ENCODE measurements at regions not wholly inside any gene's neighbourhood (a gene's known extent, or its start where the extent isn't known, plus 50 kb on each side); places are given as distances from the start of the nearest gene placed in this dataset.
"Not testable (repeated sequence)": the region's sequence is repeated elsewhere in the genome, so short reads cannot be mapped to it uniquely, and the experiment has no call there.

- H3K4me3 ChIP-seq (ENCODE audit: low read length): no peak overlapping the region
- TF ChIP-seq CTCF (conservative IDR thresholded peaks at IDR 0.05; ENCODE audit: low read depth, low read length): no peak
- DNase-seq (ENCODE audit: low read depth): no peak
Observed at GRCh38 chr21:14677013-14677412, 130.9 kb upstream of the SAMSN1 start.

GRCh38 chr21:14675774-14676530, 129.8 kb upstream of the SAMSN1 start:
- DNase-seq (ENCODE audit: low read depth): no peak
- H3K4me3 ChIP-seq (ENCODE audit: low read length): no peak overlapping the region
- no peak for TF ChIP-seq CTCF (conservative IDR thresholded peaks at IDR 0.05; ENCODE audit: low read depth, low read length)

- DNase-seq (ENCODE audit: low read depth): no peak
- TF ChIP-seq CTCF (conservative IDR thresholded peaks at IDR 0.05; ENCODE audit: low read depth, low read length): no peak
- H3K4me3 ChIP-seq (ENCODE audit: low read length): no peak overlapping the region
Observed at GRCh38 chr21:14673649-14674048, 127.5 kb upstream of the SAMSN1 start.

- no peak overlapping the region for H3K4me3 ChIP-seq (ENCODE audit: low read length)
- no peak for TF ChIP-seq CTCF (conservative IDR thresholded peaks at IDR 0.05; ENCODE audit: low read depth, low read length)
- no peak for DNase-seq (ENCODE audit: low read depth)
Observed at GRCh38 chr21:14672466-14672865, 126.4 kb upstream of the SAMSN1 start.

GRCh38 chr21:14670409-14670808, 124.3 kb upstream of the SAMSN1 start:
- H3K4me3 ChIP-seq (ENCODE audit: low read length): no peak overlapping the region
- no peak for TF ChIP-seq CTCF (conservative IDR thresholded peaks at IDR 0.05; ENCODE audit: low read depth, low read length)
- DNase-seq (ENCODE audit: low read depth): no peak

GRCh38 chr21:14669092-14669491, 123.0 kb upstream of the SAMSN1 start:
- H3K4me3 ChIP-seq (ENCODE audit: low read length); DNase-seq (ENCODE audit: low read depth): not testable (repeated sequence)

- TF ChIP-seq CTCF (conservative IDR thresholded peaks at IDR 0.05; ENCODE audit: low read depth, low read length): no peak
- H3K4me3 ChIP-seq (ENCODE audit: low read length): no peak overlapping the region
- no peak for DNase-seq (ENCODE audit: low read depth)
Observed at GRCh38 chr21:14657241-14658008, 111.3 kb upstream of the SAMSN1 start.
